Liver (tissue), 8 donors: ENCODE measurements at regions not wholly inside any gene's neighbourhood (a gene's known extent, or its start where the extent isn't known, plus 50 kb on each side); places are given as distances from the start of the nearest gene placed in this dataset.

ENCODE experiments used
- DNase-seq: peaks from one replicate; pipeline ENCODE4 v3.0.0-alpha.2; 2017; ENCODE audit warnings: low spot score
- H3K27ac ChIP-seq, 2 donors: one replicate each; pipeline ENCODE4 v1.7.0; 2013; ENCODE audit warnings: inconsistent platforms in 2 of 2, low read length in 2 of 2, control low read depth in 1 of 2, low read depth in 1 of 2, mild to moderate bottlenecking in 1 of 2
- H3K27me3 ChIP-seq, 4 donors: one replicate each; pipeline versions ENCODE4 v1.6.1 to v1.7.0; 2013; ENCODE audit warnings: low read length in 3 of 4, inconsistent platforms in 1 of 4, mild to moderate bottlenecking in 1 of 4, moderate library complexity in 1 of 4; ENCODE audit not compliant: control insufficient read depth in 4 of 4, insufficient read depth in 4 of 4
- H3K36me3 ChIP-seq, 4 donors: one replicate each; pipeline versions ENCODE4 v1.6.1 to v1.7.0; 2013; ENCODE audit warnings: low read length in 3 of 4, mild to moderate bottlenecking in 3 of 4, low read depth in 1 of 4, moderate library complexity in 1 of 4; ENCODE audit not compliant: control insufficient read depth in 4 of 4, insufficient read depth in 3 of 4
- H3K4me1 ChIP-seq, 4 donors: one replicate each; pipeline versions ENCODE4 v1.6.1 to v1.7.0; 2013; ENCODE audit warnings: low read length in 3 of 4, mild to moderate bottlenecking in 3 of 4, moderate library complexity in 1 of 4; ENCODE audit not compliant: control insufficient read depth in 4 of 4, insufficient read depth in 4 of 4
- H3K4me3 ChIP-seq, 3 donors: one replicate each; pipeline versions ENCODE4 v1.6.1 to v1.7.0; 2013; ENCODE audit warnings: low read length in 3 of 3, control low read depth in 1 of 3, low read depth in 1 of 3, mild to moderate bottlenecking in 1 of 3
- H3K9ac ChIP-seq, 2 donors: one replicate each; pipeline ENCODE4 v1.7.0; 2013; ENCODE audit warnings: low read length in 2 of 2, mild to moderate bottlenecking in 2 of 2, moderate library complexity in 2 of 2, control low read depth in 1 of 2, low read depth in 1 of 2
- H3K9me3 ChIP-seq, 4 donors: one replicate each; pipeline versions ENCODE4 v1.6.1 to v1.7.0; 2013; ENCODE audit warnings: low read length in 3 of 4; ENCODE audit not compliant: control insufficient read depth in 4 of 4
- EGR1 ChIP-seq, 2 donors: IDR thresholded peaks; 2 replicates each; pipeline ENCODE4 v1.6.1; 2016 to 2018; ENCODE audit warnings: antibody characterized with exemption in 2 of 2, low read depth in 2 of 2
- FOXA1 ChIP-seq: IDR thresholded peaks from 2 replicates; pipeline ENCODE4 v1.6.1; 2016; ENCODE audit warnings: antibody characterized with exemption
- FOXA2 ChIP-seq: IDR thresholded peaks from 2 replicates; pipeline ENCODE4 v1.6.1; 2016; ENCODE audit warnings: antibody characterized with exemption
- GABPA ChIP-seq, 2 donors: IDR thresholded peaks in 1 of 2; conservative IDR thresholded peaks in 1 of 2; 2 replicates each; pipeline ENCODE4 v1.6.1; 2016; ENCODE audit warnings: antibody characterized with exemption in 2 of 2, mild to moderate bottlenecking in 1 of 2, moderate library complexity in 1 of 2
- HNF4A ChIP-seq, 2 donors: conservative IDR thresholded peaks; 2 replicates each; pipeline ENCODE4 v1.6.1; 2016; ENCODE audit warnings: antibody characterized with exemption in 2 of 2, mild to moderate bottlenecking in 2 of 2
- HNF4G ChIP-seq: IDR thresholded peaks from 2 replicates; pipeline ENCODE4 v1.6.1; 2016; ENCODE audit warnings: antibody characterized with exemption
- JUND ChIP-seq, 2 donors: IDR thresholded peaks; 2 replicates each; pipeline ENCODE4 v1.6.1; 2016; ENCODE audit warnings: antibody characterized with exemption in 2 of 2
- NR2F2 ChIP-seq: IDR thresholded peaks from 2 replicates; pipeline ENCODE4 v1.6.1; 2016; ENCODE audit warnings: antibody characterized with exemption
- RAD21 ChIP-seq, 2 donors: IDR thresholded peaks; 2 replicates each; pipeline ENCODE4 v1.6.1; 2016; ENCODE audit warnings: antibody characterized with exemption in 2 of 2, mild to moderate bottlenecking in 2 of 2
- REST ChIP-seq: IDR thresholded peaks from 2 replicates; pipeline ENCODE4 v1.6.1; 2016; ENCODE audit warnings: antibody characterized with exemption, mild to moderate bottlenecking
- RXRA ChIP-seq, 2 donors: IDR thresholded peaks; 2 replicates each; pipeline ENCODE4 v1.6.1; 2017 to 2018; ENCODE audit warnings: antibody characterized with exemption in 2 of 2, mild to moderate bottlenecking in 1 of 2
- SP1 ChIP-seq: IDR thresholded peaks from 2 replicates; pipeline ENCODE4 v1.6.1; 2018; ENCODE audit warnings: antibody characterized with exemption, mild to moderate bottlenecking
- TAF1 ChIP-seq: conservative IDR thresholded peaks from 2 replicates; pipeline ENCODE4 v1.6.1; 2016; ENCODE audit warnings: antibody characterized with exemption, mild to moderate bottlenecking
- YY1 ChIP-seq: IDR thresholded peaks from 2 replicates; pipeline ENCODE4 v1.6.1; 2016; ENCODE audit warnings: antibody characterized with exemption, mild to moderate bottlenecking
- ZBTB33 ChIP-seq: IDR thresholded peaks from 2 replicates; pipeline ENCODE4 v1.6.1; 2016; ENCODE audit warnings: antibody characterized with exemption
- WGBS: extraction: QIAGEN DNeasy Blood & Tissue Kit; methylation state at CpG from one replicate; pipeline ENCODE4 v1.1.7; 2013; 5-methylcytosine and 5-hydroxymethylcytosine counted together
- TF ChIP-seq, protein P1 (sequence below): IDR thresholded peaks from 2 replicates; pipeline ENCODE4 v1.6.1; 2016; ENCODE audit warnings: antibody characterized with exemption
- TF ChIP-seq, protein P2 (sequence below): fragments of 150-350 bp; IDR thresholded peaks from 2 replicates; pipeline ENCODE4 v1.5.1; 2017; ENCODE audit warnings: improper control_type of control experiment, low read depth, low read length; ENCODE audit not compliant: missing input control
- TF ChIP-seq, protein P3 (sequence below): IDR thresholded peaks from 2 replicates; pipeline ENCODE4 v1.6.1; 2016; ENCODE audit warnings: antibody characterized with exemption
- donor health status: healthy.
- donor health status: healthy.
- donor health status: healthy.
- donor health status: healthy.
- donor health status: healthy.

GRCh38 chr5:18072600-18072999 lies 438.3 kb downstream of the TAF11L14 start:
- no peak overlapping the region for H3K27ac ChIP-seq
- no peaks in the 10 kb centered on the region for H3K4me1 ChIP-seq
- no peak for DNase-seq
- H3K27me3 ChIP-seq: no peaks in the 10 kb centered on the region
- no peaks in the 10 kb centered on the region for H3K9me3 ChIP-seq
- H3K9ac ChIP-seq: no peak overlapping the region
- 77% methylated on average over 2 of the region's 2 CpGs for WGBS
- no peaks in the 10 kb centered on the region for H3K36me3 ChIP-seq
- TF ChIP-seq REST (no peak), YY1 (no peak), EGR1 (IDR thresholded peaks at IDR 0.05; ENCODE audit: low read depth in 2 of 2) (no peak), SP1 (no peak), GABPA (IDR thresholded peaks at IDR 0.05 in 1 of 2, conservative IDR thresholded peaks at IDR 0.05 in 1 of 2) (no peak), JUND (IDR thresholded peaks at IDR 0.05) (no peak), NR2F2 (no peak), TAF1 (no peak), RAD21 (IDR thresholded peaks at IDR 0.05) (no peak), FOXA2 (no peak), HNF4A (conservative IDR thresholded peaks at IDR 0.05) (no peak), RXRA (IDR thresholded peaks at IDR 0.05) (no peak), ZBTB33 (no peak), FOXA1 (no peak), HNF4G (no peak)
- TF ChIP-seq, protein P1, sequence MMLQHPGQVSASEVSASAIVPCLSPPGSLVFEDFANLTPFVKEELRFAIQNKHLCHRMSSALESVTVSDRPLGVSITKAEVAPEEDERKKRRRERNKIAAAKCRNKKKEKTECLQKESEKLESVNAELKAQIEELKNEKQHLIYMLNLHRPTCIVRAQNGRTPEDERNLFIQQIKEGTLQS: no peak
- TF ChIP-seq, protein P2, sequence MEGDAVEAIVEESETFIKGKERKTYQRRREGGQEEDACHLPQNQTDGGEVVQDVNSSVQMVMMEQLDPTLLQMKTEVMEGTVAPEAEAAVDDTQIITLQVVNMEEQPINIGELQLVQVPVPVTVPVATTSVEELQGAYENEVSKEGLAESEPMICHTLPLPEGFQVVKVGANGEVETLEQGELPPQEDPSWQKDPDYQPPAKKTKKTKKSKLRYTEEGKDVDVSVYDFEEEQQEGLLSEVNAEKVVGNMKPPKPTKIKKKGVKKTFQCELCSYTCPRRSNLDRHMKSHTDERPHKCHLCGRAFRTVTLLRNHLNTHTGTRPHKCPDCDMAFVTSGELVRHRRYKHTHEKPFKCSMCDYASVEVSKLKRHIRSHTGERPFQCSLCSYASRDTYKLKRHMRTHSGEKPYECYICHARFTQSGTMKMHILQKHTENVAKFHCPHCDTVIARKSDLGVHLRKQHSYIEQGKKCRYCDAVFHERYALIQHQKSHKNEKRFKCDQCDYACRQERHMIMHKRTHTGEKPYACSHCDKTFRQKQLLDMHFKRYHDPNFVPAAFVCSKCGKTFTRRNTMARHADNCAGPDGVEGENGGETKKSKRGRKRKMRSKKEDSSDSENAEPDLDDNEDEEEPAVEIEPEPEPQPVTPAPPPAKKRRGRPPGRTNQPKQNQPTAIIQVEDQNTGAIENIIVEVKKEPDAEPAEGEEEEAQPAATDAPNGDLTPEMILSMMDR: no peak
- TF ChIP-seq, protein P3, sequence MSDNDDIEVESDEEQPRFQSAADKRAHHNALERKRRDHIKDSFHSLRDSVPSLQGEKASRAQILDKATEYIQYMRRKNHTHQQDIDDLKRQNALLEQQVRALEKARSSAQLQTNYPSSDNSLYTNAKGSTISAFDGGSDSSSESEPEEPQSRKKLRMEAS: no peak
- no peak overlapping the region for H3K4me3 ChIP-seq

DNA sequence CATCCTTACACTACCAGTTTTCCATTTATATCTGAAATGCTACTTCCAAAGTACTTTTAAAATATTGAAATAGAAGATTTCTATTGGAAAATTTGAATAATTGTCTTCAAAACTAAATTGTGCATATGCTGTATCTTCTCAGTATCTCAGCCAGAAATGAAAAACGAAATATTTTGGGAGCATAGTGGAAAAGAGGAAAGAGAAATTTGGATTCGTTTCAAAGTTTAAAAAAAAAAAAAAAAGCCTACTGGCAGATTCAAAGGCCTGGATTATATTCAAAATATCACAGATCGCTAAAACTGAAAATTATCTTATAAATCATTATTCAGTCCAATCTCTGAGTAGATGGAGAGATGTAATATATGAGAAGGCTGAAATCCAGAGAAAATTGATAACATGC lies 440.7 kb downstream of the TAF11L14 start:
- Histone ChIP-seq H3K4me3 (no peak overlapping the region), H3K9ac (no peak overlapping the region), H3K36me3 (no peaks in the 10 kb centered on the region), H3K27ac (no peak overlapping the region), H3K4me1 (no peaks in the 10 kb centered on the region), H3K9me3 (no peaks in the 10 kb centered on the region), H3K27me3 (no peaks in the 10 kb centered on the region)
- DNase-seq: no peak
- TF ChIP-seq TAF1 (no peak), SP1 (no peak), ZBTB33 (no peak), JUND (IDR thresholded peaks at IDR 0.05) (no peak), RXRA (IDR thresholded peaks at IDR 0.05) (no peak), HNF4G (no peak), REST (no peak), FOXA1 (no peak), RAD21 (IDR thresholded peaks at IDR 0.05) (no peak)
- TF ChIP-seq, protein P1: no peak
- TF ChIP-seq, protein P3: no peak
- WGBS: 72% methylated on average over 3 of the region's 3 CpGs
